Myocyte (in vitro differentiated cells): ENCODE measurements at regions not wholly inside any gene's neighbourhood (a gene's known extent, or its start where the extent isn't known, plus 50 kb on each side); places are given as distances from the start of the nearest gene placed in this dataset.
"Not testable (repeated sequence)": the region's sequence is repeated elsewhere in the genome, so short reads cannot be mapped to it uniquely, and the experiment has no call there.

Source experiments
- DNase-seq: peaks from one replicate; pipeline ENCODE4 v3.0.0-alpha.2; 2012; ENCODE audit warnings: low read depth

GRCh38 chr16:46519063-46519462 lies 102.1 kb downstream of the SHCBP1 start:
- DNase-seq, result no peak

GRCh38 chr16:46496701-46497100 lies 124.5 kb downstream of the SHCBP1 start:
- no peak for DNase-seq

GRCh38 chr16:46482895-46483294 lies 138.3 kb downstream of the SHCBP1 start:
- DNase-seq, result no peak

DNA sequence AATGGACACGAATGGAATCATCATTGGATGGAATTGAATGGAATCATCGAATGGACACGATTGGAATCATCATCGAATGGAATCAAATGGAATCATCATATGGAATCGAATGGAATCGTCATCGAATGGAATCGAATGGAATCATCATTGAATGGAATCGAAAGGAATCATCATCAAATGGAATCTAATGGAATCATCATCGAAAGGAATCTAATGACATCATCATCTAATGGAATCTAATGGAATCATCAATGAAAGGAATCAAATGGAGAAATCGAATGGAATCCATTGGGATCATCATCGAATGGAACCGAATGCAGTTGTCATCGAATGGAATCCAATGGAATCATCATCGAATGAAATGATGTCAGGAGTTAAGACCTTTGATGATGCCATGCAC lies 154.9 kb downstream of the SHCBP1 start:
- no peak for DNase-seq

- DNase-seq, result not testable (repeated sequence)
These were observed 166.4 kb downstream of the SHCBP1 start for GRCh38 chr16:46454801-46455200.

DNA sequence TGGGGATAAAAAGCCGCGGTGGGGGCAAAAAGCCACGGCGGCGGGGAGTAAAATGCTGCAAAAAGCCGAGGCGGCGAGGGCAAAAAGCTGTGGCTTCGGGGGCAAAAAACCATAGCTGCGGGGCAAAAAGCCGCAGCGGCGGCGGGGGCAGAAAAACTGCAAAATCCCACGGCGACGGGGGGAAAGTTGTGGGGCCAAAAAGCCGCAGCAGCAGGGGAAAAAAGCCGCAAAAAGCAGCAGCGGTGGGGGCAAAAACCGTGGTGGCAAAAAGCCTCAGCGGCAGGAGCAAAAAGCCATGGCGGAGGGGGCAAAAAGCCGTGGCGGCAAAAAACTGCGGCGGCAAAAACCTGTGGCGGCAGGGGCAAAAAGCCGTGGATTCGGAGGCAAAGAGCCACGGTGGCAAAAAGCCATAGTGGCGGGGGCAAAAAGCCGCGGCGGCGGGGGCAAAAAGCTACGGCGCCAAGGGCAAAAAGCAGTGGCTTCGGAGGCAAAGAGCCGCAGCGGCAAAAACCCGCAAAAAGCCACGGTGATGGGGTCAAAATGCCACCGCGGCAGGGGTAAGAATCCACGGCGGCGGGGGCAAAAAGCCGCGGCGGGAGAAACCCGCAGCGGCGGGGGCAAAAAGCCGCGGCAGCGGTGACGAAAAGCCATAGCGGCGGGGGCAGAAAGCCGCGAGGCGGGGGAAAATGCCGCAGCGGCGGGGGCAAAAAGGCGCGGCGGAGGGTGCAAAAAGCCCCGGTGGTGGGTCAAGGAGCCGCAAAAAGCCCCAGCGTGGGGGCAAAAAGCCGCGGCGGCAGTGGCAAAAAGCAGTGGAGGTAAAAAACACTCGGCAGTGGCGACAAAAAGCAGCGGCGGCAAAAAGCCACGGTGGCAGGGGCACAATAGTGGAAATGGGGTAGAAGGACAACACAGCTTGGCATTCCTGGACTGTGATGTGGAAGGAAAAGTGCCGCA lies 192.8 kb downstream of the SHCBP1 start:
- DNase-seq, result no peak

DNA sequence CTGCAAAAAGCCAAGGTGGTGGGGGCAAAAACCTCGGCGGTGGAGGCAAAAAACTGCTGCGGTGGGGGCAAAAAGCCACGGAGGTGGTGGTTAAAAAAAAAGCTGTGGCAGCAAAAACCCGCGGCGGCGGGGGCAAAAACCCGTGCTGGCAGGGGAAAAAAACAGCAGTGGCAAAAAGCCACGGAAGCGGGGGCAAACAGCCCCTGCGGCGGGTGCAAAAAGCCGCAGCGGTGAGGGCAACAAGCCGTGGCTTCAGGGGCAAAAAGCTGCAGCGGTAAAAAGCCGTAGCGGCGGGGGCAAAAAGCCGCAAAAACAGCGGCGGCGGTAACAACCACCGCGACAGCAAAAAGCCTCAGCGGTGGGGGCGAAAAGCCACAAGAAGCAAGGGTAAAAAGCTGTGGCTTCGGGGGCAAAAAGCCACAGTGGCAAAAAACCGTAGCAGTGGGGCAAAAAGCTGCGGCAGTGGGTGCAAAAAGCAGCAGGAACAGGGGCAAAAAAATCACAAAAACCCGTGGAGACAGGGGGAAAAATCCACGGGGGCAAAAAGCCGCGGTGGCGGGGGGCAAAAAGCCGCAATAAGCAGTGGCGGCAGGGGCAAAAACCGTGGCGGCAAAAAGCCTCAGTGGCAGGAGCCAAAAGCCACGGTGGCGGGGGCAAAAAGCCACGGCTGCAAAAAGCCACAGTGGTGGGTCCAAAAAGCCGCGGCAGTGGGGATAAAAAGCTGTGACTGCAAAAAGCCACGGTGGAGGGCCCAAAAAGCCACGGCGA lies 193.7 kb downstream of the SHCBP1 start:
- no peak for DNase-seq

DNA sequence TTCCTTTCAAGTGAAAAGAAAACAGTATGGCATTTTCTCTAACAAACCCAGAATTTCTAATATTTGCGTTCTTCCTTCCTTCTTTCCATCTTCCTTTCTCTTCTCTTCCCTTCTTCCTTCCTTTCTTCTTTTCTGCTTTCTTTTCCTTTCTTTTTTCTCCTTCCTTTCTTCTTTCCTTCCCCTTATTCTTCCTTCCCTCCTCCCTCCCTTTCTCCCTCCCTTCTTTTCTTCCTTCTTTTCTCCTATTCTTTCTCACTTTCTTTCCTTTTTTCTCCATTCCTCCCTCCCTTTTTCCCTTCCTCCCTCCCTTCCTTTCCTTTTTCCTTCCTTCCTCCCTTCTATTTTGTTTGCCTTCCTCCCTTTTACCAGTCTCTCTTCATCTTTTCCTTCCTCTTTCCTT lies 194.8 kb downstream of the SHCBP1 start:
- no peak for DNase-seq

DNA sequence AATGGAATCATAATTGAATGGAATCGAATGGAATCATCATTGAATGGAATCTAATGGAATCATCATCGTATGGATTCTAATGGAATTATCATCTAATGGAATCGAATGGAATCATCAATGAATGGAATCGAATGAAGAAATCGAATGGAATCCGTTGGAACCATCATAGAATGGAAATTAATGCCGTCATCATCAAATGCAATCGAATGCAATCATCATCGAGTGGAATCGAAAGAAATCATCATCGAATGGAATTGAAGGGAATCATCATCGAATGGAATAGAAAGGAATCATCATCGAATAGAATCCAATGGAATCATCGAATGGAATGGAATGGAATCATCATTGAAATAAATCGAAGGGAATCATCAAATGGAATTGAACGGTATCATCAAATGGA lies 217.2 kb downstream of the SHCBP1 start:
- DNase-seq, result no peak

DNA sequence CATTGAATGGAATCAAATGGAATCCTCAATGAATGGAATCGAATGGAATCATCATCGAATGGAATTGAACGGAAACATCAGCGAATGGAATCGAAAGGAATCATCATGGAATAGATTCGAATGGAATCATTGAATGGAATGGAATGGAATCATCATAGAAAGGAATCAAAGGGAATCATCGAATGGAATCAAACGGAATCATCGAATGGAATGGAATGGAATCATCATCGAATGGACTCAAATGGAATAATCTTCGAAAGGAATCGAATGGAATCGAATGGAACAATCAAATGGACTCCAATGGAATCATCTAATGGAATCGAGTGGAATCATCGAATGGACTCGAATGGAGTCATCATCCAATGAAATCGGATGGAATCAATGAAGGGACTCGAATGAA lies 222.6 kb downstream of the SHCBP1 start:
- not testable (repeated sequence) for DNase-seq

DNA sequence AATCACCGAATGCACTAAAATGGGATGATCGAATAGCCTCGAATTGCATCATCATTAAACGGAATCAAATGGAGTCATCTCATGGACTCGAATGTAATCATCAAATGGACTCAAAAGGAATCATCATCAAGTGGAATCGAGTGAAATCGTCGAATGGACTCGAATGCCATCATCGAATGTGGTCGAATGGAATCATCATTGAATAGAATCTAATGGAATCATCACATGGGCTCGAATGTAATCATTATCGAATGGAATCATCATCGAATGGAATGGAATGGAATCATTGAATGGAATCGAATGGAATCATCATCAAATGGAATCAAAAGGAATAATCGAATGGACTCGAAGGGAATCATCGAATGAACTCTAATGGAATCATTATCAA lies 224.3 kb downstream of the SHCBP1 start:
- DNase-seq, result not testable (repeated sequence)

GRCh38 chr16:46396131-46396882 lies 224.9 kb downstream of the SHCBP1 start:
- DNase-seq, result not testable (repeated sequence)

DNA sequence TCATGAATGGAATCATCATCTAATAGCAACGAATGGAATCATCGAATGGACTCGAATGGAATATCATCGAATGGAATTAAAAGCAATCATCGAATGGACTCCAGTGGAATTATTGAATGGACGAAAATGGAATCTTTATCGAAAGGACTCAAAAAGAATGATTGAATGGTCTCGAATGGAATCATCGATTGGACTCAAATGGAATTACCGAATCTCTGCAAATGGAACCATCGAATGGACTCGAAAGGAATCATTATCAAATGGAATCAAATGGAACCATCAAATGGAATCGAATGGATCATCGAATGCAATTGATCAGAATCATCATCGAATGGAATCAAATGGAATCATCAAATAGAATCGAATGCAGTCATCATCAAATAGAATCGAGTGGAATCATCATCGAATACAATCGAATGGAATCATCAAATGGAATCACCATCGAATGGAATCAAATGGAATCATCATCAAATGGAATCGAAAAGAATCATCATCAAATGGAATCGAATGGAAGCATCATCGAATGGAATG lies 225.7 kb downstream of the SHCBP1 start:
- peak; percentile 15 for DNase-seq

DNA sequence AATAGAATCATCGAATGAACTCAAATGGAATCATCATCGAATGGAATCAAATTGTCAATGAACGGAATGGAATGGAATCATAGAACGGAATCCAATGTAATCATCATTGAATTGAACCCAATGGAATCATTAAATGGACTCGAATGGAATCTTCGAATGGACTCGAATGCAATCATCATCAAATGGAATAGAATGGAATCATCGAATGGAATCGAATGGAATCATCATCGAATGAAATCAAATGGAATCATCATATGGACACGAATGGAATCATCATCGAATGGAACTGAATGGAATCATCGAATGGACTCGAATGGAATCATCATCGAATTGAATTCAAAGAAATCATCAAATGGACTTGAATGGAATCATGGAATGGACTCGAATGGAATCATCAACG lies 226.2 kb downstream of the SHCBP1 start:
- DNase-seq, result peak; percentile 24

GRCh38 chr16:46394149-46394548 lies 227.0 kb downstream of the SHCBP1 start:
- DNase-seq, result not testable (repeated sequence)

DNA sequence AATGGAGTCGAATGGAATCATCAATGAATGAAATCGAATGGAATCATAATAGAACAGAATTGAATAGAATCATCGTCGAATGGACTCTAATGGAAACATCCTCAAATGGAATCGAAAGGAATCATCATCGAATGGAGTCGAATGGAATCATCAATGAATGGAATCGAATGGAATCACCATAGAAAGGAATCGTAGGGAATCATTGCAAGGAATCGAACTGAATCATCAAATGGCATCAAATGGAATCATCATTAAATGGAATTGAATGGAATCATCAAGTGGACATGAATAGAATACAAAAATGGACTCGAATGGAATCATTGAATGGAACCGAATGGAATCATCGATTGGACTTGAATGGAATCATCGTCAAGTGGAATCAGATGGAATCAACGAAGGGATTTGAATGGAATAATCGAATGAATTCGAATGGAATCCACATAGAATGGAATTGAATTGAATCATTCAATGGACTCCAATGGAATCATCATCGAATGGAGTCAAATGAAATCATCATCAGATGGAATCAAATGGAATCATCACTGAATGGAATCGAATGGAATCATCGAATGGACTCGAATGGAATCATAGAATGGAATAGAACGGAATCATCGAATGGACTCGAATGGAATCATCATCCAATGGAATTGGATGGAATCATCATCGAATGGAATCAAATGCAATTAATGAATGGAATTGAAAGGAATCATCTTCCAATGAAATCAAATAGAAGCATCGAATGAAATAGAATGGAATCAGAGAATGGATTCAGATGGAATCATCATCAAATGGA lies 228.1 kb downstream of the SHCBP1 start:
- peak; percentile 24 for DNase-seq

DNA sequence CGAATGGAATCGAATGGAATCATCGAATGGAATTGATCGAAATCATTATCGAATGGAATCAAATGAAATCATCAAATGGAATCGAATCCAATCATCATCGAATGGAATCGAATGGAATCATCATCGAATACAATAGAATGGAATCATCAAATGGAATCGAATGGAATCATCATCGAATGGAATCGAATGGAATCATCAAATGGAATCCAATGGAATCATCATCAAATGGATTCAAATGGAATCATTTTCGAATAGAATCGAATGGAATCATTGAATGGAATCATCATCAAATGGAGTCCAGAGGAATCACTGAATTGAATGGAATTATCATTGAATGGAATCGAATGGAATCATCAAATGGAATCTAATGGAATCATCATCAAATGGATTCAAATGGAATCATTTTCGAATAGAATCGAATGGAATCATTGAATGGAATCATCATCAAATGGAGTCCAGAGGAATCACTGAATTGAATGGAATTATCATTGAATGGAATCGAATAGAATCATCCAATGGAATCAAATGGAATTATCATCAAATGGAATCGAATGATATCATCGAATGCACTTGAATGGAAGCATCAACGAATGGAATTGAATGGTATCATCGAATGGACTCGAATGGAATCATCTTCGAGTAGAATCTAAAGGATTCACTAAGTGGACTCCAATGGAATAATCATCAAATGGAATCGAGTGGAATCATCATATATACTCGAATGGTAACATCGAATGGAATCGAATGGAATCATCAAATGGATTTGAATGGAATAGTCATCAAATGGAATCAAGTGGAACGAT lies 230.3 kb downstream of the SHCBP1 start:
- DNase-seq, result peak; percentile 13

DNA sequence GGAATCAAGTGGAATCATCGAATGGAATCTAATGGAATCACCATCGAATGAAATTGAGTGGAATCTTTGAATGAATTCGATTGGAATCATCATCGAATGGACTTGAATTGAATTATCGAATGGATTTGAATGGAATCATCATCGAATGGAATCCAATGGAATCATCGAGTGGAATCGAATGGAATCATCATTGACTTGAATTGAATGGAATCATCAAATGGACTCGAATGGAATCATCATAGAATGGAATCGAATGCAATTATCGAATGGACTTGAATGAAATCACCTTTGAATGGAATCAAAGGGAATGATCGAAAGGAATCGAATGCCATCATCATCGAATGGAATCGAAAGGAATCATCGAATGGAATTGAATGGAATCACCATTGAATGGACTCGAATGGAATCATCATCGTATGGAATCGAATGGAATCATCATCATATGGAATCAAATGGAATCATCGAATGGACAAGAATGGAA lies 231.6 kb downstream of the SHCBP1 start:
- DNase-seq, result peak; percentile 87

- not testable (repeated sequence) for DNase-seq
These were observed 232.2 kb downstream of the SHCBP1 start for GRCh38 chr16:46388939-46389491.
